ENCODE measurements at regions not wholly inside any gene's neighbourhood (a gene's known extent, or its start where the extent isn't known, plus 50 kb on each side); places are given as distances from the start of the nearest gene placed in this dataset.

DNA sequence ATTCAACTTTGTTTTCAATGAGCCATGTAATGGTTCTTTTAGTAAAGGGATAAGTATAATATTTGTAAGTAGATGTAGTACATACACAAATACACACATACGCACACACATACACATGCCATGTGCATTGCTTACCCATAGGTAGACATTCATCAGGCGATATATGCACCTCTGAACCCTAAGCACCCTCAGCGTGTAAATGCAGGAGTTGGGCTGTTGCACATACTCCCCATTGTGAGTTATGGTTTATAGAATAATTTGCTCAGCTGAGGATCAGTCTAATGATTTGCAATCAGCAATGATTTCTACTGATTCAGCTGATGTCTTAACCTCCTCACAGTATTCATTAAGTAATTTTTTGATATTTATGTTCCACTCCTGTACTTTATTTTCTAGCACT lies 217.6 kb upstream of the ETAA1 start:
- Histone ChIP-seq H3K18ac (ENCODE audit: insufficient read length, low read depth, low read length) (no peak overlapping the region), H3K27ac (ENCODE audit: insufficient read length, low read depth, low read length) (no peak overlapping the region), H2AFZ (ENCODE audit: low read length) (no peak overlapping the region), H3K14ac (ENCODE audit: insufficient read depth, low read length) (no peak overlapping the region), H3K4ac (ENCODE audit: low read depth, low read length) (no peak overlapping the region), H3K56ac (ENCODE audit: insufficient read length, low read depth, low read length) (no peak overlapping the region), H4K91ac (ENCODE audit: insufficient read length, low read depth, low read length) (no peak overlapping the region), H3K79me1 (ENCODE audit: insufficient read depth, low read depth, low read length, poor library complexity, severe bottlenecking) (no peaks in the 10 kb centered on the region), H3K23me2 (ENCODE audit: insufficient read length, low read depth, low read length, poor library complexity, severe bottlenecking) (no peaks in the 10 kb centered on the region), H4K8ac (replicated peaks; ENCODE audit: insufficient read length, low read depth, low read length) (no peak overlapping the region), H3K23ac (ENCODE audit: insufficient read length, low read depth, low read length) (no peak overlapping the region), H4K20me1 (ENCODE audit: control insufficient read depth, insufficient read depth, insufficient read length) (no peaks in the 10 kb centered on the region), H3K4me2 (ENCODE audit: insufficient read depth, insufficient read length, low read length) (no peak overlapping the region), H2BK5ac (ENCODE audit: insufficient read length, low read length) (no peak overlapping the region), H4K5ac (ENCODE audit: insufficient read length, low read depth, low read length) (no peak overlapping the region), H3K4me1 (ENCODE audit: insufficient read depth, low read length) (no peaks in the 10 kb centered on the region), H3K9me3 (ENCODE audit: control insufficient read depth, low read depth, low read length) (no peaks in the 10 kb centered on the region), H2BK12ac (ENCODE audit: insufficient read length, low read depth, low read length) (no peak overlapping the region), H3K9ac (ENCODE audit: extremely low read depth, insufficient read length, low read length) (no peak overlapping the region), H3K79me2 (ENCODE audit: insufficient read depth, low read length) (no peaks in the 10 kb centered on the region), H3K27me3 (ENCODE audit: insufficient read depth, low read length) (no peaks in the 10 kb centered on the region), H3T11ph (ENCODE audit: low read length) (no peak overlapping the region), H2AK5ac (ENCODE audit: insufficient read length, low read length) (no peak overlapping the region), H2BK120ac (ENCODE audit: low read depth, low read length, poor library complexity, severe bottlenecking) (no peak overlapping the region), H2BK15ac (ENCODE audit: low read depth, low read length) (no peak overlapping the region), H2BK20ac (ENCODE audit: low read depth, low read length, poor library complexity, severe bottlenecking) (no peak overlapping the region)
- Mint-ChIP-seq H3K27me3 (ENCODE audit: low read depth) (no peaks in the 10 kb centered on the region), H3K4me1 (no peaks in the 10 kb centered on the region), H3K36me3 (ENCODE audit: insufficient read depth in 1 of 3, low read depth in 3 of 3) (no peaks in the 10 kb centered on the region), H3K27ac (no peak overlapping the region), H3K9me3 (no peaks in the 10 kb centered on the region), H3K4me3 (no peak overlapping the region)
- no CpG with 5 or more reads among the region's 3 CpGs for WGBS (ENCODE audit: extremely low coverage, insufficient read length, low lambda C conversion rate)
- DNase-seq: no peak
- TF ChIP-seq, protein P1, sequence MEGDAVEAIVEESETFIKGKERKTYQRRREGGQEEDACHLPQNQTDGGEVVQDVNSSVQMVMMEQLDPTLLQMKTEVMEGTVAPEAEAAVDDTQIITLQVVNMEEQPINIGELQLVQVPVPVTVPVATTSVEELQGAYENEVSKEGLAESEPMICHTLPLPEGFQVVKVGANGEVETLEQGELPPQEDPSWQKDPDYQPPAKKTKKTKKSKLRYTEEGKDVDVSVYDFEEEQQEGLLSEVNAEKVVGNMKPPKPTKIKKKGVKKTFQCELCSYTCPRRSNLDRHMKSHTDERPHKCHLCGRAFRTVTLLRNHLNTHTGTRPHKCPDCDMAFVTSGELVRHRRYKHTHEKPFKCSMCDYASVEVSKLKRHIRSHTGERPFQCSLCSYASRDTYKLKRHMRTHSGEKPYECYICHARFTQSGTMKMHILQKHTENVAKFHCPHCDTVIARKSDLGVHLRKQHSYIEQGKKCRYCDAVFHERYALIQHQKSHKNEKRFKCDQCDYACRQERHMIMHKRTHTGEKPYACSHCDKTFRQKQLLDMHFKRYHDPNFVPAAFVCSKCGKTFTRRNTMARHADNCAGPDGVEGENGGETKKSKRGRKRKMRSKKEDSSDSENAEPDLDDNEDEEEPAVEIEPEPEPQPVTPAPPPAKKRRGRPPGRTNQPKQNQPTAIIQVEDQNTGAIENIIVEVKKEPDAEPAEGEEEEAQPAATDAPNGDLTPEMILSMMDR (conservative IDR thresholded peaks at IDR 0.05): no peak

Measured in H9 (cell line).